Thyroid gland (tissue), 4 donors: ENCODE measurements at regions not wholly inside any gene's neighbourhood (a gene's known extent, or its start where the extent isn't known, plus 50 kb on each side); places are given as distances from the start of the nearest gene placed in this dataset.

Source experiments
- DNase-seq, 2 donors: peaks; one replicate each; pipeline ENCODE4 v3.0.0-alpha.2; 2019
- H3K27ac ChIP-seq, 3 donors: fragments of 200-600 bp; sonication (generic); 1 replicate in 2 of 3; 2 replicates in 1 of 3; pipeline ENCODE4 v1.5.1; 2016 to 2019; ENCODE audit warnings: mild to moderate bottlenecking in 1 of 3, moderate library complexity in 1 of 3
- H3K27me3 ChIP-seq: fragments of 200-600 bp; sonication (generic); one replicate; pipeline ENCODE4 v1.5.1; 2019
- H3K36me3 ChIP-seq, 2 donors: fragments of 200-600 bp; sonication (generic); one replicate each; pipeline ENCODE4 v1.5.1; 2016 to 2019
- H3K4me1 ChIP-seq, 2 donors: fragments of 200-600 bp; sonication (generic); one replicate each; pipeline ENCODE4 v1.5.1; 2017 to 2019
- H3K4me3 ChIP-seq, 3 donors: fragments of 200-600 bp; sonication (generic); replicated peaks in 1 of 3; 1 replicate in 2 of 3; 2 replicates in 1 of 3; pipeline ENCODE4 v1.5.1; 2016; ENCODE audit warnings: mild to moderate bottlenecking in 1 of 3
- H3K9me3 ChIP-seq: fragments of 200-600 bp; sonication (generic); one replicate; pipeline ENCODE4 v1.5.1; 2017
- CTCF ChIP-seq, 6 experiments: fragments of 200-600 bp in 3 of 6; fragments of 450-650 bp in 3 of 6; sonication (generic) in 3 of 6; IDR thresholded peaks; one replicate each; pipeline ENCODE4 v1.5.1; 2016 to 2019; ENCODE audit warnings: antibody characterized with exemption in 6 of 6, mild to moderate bottlenecking in 2 of 6, inconsistent platforms in 1 of 6, moderate library complexity in 1 of 6
- POLR2A ChIP-seq, 2 donors: fragments of 450-650 bp; IDR thresholded peaks; one replicate each; pipeline ENCODE4 v1.6.1; 2017; ENCODE audit warnings: antibody characterized with exemption in 2 of 2, mild to moderate bottlenecking in 2 of 2, moderate library complexity in 1 of 2
- WGBS, 2 donors: methylation state at CpG; one replicate each; pipeline ENCODE4 v1.1.5; 2017; 5-methylcytosine and 5-hydroxymethylcytosine counted together
- intact Hi-C: fragments of 100-400 bp; cut with DNase I; formaldehyde crosslinking; loops from one replicate; pipeline ENCODE4 v1.15.1; 2023

- Histone ChIP-seq H3K36me3 (no peaks in the 10 kb centered on the region), H3K27me3 (no peaks in the 10 kb centered on the region), H3K4me1 (no peaks in the 10 kb centered on the region), H3K27ac (no peak overlapping the region), H3K9me3 (no peaks in the 10 kb centered on the region), H3K4me3 (no peak overlapping the region)
- intact Hi-C loops = no loop called here
- WGBS, 2 donors = 83 to 85% methylated on average over 3 of the region's 3 CpGs
- DNase-seq = no peak
- TF ChIP-seq CTCF (IDR thresholded peaks at IDR 0.05) (no peak), POLR2A (IDR thresholded peaks at IDR 0.05) (no peak)
These were observed 217.3 kb downstream of the SPANXN1 start for GRCh38 chrX:145464650-145465049.

DNA sequence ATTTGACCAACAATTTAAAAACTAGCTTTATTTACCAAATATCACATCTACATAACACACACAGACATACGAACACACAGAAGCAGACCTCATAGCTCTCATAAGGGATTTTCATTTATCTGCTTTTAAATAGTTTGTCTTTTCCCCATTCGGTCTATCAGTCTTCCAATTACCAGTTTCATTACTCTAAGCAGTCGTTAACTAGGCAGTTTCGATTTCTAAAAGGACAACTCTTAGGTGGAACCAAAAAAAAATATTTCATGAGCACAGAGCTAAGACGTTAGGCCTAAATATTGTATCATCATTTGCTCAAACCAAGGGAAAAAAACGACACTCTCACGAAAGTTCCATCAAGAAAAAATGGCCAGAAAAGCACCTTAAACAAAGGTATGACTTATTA is 228.4 kb downstream of the SPANXN1 start:
- 82 to 83% methylated on average over 7 of the region's 7 CpGs for whole genome bisulfite sequencing, 2 donors

DNA sequence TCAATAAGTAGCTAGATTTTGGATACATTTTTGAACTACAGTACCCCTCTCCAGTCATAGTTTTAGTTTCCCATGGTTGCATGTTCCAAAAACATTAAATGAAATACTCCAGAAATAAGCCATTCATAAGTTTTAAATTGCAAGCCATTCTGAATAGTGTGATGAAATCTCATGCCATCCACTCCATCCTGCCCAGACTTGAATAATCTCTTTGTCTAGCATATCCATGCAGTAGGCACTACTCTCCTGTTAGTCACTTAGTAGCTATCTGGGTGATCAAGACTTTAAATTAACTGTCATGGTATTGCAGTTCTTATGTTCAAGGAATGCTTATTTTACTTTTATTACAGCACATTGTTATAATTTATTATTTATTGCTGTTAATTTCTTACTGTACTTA is 237.4 kb downstream of the SPANXN1 start:
- no peak for DNase-seq
- H3K9me3 ChIP-seq = no peaks in the 10 kb centered on the region
- no peak overlapping the region for H3K27ac ChIP-seq
- H3K4me1 ChIP-seq = no peaks in the 10 kb centered on the region
- H3K27me3 ChIP-seq = no peaks in the 10 kb centered on the region
- TF ChIP-seq CTCF (IDR thresholded peaks at IDR 0.05) (no peak), POLR2A (IDR thresholded peaks at IDR 0.05) (no peak)
- no peak overlapping the region for H3K4me3 ChIP-seq
- H3K36me3 ChIP-seq = no peaks in the 10 kb centered on the region
- intact Hi-C loops = no loop called here

More for the DNA sequence above, 228.4 kb downstream of the SPANXN1 start:
- Histone ChIP-seq H3K36me3 (no peaks in the 10 kb centered on the region), H3K27ac (no peak overlapping the region), H3K4me1 (no peaks in the 10 kb centered on the region), H3K9me3 (no peaks in the 10 kb centered on the region), H3K4me3 (no peak overlapping the region), H3K27me3 (no peaks in the 10 kb centered on the region)
- intact Hi-C loops = no loop called here
- no peak for DNase-seq
- TF ChIP-seq POLR2A (IDR thresholded peaks at IDR 0.05) (no peak), CTCF (IDR thresholded peaks at IDR 0.05) (no peak)

- WGBS, 2 donors = 37 to 58% methylated on average over 4 of the region's 4 CpGs
- H3K36me3 ChIP-seq = no peaks in the 10 kb centered on the region
- no peak for DNase-seq
- H3K27me3 ChIP-seq = no peaks in the 10 kb centered on the region
- TF ChIP-seq CTCF (IDR thresholded peaks at IDR 0.05) = no peak
- no peak for TF ChIP-seq POLR2A (IDR thresholded peaks at IDR 0.05)
- H3K9me3 ChIP-seq = no peaks in the 10 kb centered on the region
- intact Hi-C loops = no loop called here
- H3K27ac ChIP-seq = no peak overlapping the region
- no peak overlapping the region for H3K4me3 ChIP-seq
- H3K4me1 ChIP-seq = no peaks in the 10 kb centered on the region
These were observed 255.4 kb downstream of the SPANXN1 start for GRCh38 chrX:145502670-145503069.

DNA sequence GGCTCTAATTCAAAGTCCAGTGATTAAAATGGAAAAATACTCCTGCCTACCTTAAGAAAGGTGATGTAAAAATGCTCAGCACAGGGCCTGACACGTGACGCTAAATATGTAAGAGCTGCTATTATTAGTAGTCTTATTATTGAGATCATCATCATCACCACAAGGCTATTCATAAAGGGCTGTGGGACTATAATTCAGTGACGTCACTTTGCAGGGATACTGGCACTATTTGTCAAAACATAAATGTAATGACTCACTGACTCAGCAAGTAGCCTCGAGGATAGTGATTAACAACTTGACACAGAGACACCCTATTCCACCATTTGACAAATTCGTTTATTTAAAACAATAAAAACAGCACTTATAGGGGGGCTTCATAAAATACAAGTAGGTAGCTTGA is 258.9 kb downstream of the SPANXN1 start:
- intact Hi-C loops = no loop called here
- H3K4me3 ChIP-seq = no peak overlapping the region
- no peaks in the 10 kb centered on the region for H3K4me1 ChIP-seq
- DNase-seq = no peak
- H3K9me3 ChIP-seq = no peaks in the 10 kb centered on the region
- 76 to 82% methylated on average over 5 of the region's 5 CpGs for WGBS, 2 donors
- H3K27ac ChIP-seq = no peak overlapping the region
- TF ChIP-seq POLR2A (IDR thresholded peaks at IDR 0.05) (no peak), CTCF (IDR thresholded peaks at IDR 0.05) (no peak)
- H3K27me3 ChIP-seq = no peaks in the 10 kb centered on the region
- H3K36me3 ChIP-seq = no peaks in the 10 kb centered on the region
